Stimulated activated CD8-positive, alpha-beta memory T cell treated with anti-CD3 and anti-CD28 coated beads, Interleukin-2, amount 100 ng/mL, for 48 hours (primary cell): ENCODE measurements at regions not wholly inside any gene's neighbourhood (a gene's known extent, or its start where the extent isn't known, plus 50 kb on each side); places are given as distances from the start of the nearest gene placed in this dataset.

Experiments used
- DNase-seq, 2 donors: peaks; one replicate each; pipeline ENCODE4 v3.0.0-alpha.2; 2020; ENCODE audit warnings: low read depth in 2 of 2

- DNase-seq, result no peak
Observed at GRCh38 chr9:20117482-20117881, 328.6 kb upstream of the SLC24A2 start.

- DNase-seq, result no peak
Observed at GRCh38 chr9:20114974-20115373, 326.1 kb upstream of the SLC24A2 start.

GRCh38 chr9:20112205-20112783 is 323.5 kb upstream of the SLC24A2 start:
- no peak for DNase-seq

- DNase-seq, result no peak
Observed at GRCh38 chr9:20111173-20111843, 322.5 kb upstream of the SLC24A2 start.

GRCh38 chr9:20095430-20096092 is 306.7 kb upstream of the SLC24A2 start:
- DNase-seq, result no peak

GRCh38 chr9:20092561-20092960 is 303.7 kb upstream of the SLC24A2 start:
- DNase-seq, result no peak

- DNase-seq, result no peak
Observed at GRCh38 chr9:20087481-20087880, 298.6 kb upstream of the SLC24A2 start.

GRCh38 chr9:20085842-20086241 is 297.0 kb upstream of the SLC24A2 start:
- no peak for DNase-seq

- no peak for DNase-seq
Observed at GRCh38 chr9:20084125-20084524, 295.3 kb upstream of the SLC24A2 start.

GRCh38 chr9:20083390-20083789 is 294.6 kb upstream of the SLC24A2 start:
- no peak for DNase-seq

GRCh38 chr9:20082831-20083230 is 294.0 kb upstream of the SLC24A2 start:
- no peak for DNase-seq

- no peak for DNase-seq
Observed at GRCh38 chr9:20082406-20082805, 293.6 kb upstream of the SLC24A2 start.

GRCh38 chr9:20078246-20078645 is 289.4 kb upstream of the SLC24A2 start:
- DNase-seq, result no peak

- no peak for DNase-seq
Observed at GRCh38 chr9:20074291-20074690, 285.5 kb upstream of the SLC24A2 start.

- DNase-seq, result no peak
Observed at GRCh38 chr9:20070336-20070735, 281.5 kb upstream of the SLC24A2 start.

- no peak for DNase-seq
Observed at GRCh38 chr9:20065796-20066700, 277.2 kb upstream of the SLC24A2 start.

GRCh38 chr9:20065046-20065445 is 276.2 kb upstream of the SLC24A2 start:
- DNase-seq, result no peak

- no peak for DNase-seq
Observed at GRCh38 chr9:20054734-20055133, 265.9 kb upstream of the SLC24A2 start.

GRCh38 chr9:20048985-20049384 is 260.1 kb upstream of the SLC24A2 start:
- DNase-seq, result no peak

GRCh38 chr9:20048437-20048836 is 259.6 kb upstream of the SLC24A2 start:
- no peak for DNase-seq

GRCh38 chr9:20044686-20045085 is 255.8 kb upstream of the SLC24A2 start:
- no peak for DNase-seq

GRCh38 chr9:20043461-20043860 is 254.6 kb upstream of the SLC24A2 start:
- DNase-seq, result no peak
